PC-9 (cell line): ENCODE measurements at regions not wholly inside any gene's neighbourhood (a gene's known extent, or its start where the extent isn't known, plus 50 kb on each side); places are given as distances from the start of the nearest gene placed in this dataset.
"Not testable (repeated sequence)": the region's sequence is repeated elsewhere in the genome, so short reads cannot be mapped to it uniquely, and the experiment has no call there.

Experiments used
- BruUV-seq: library from RNA; stranded (reverse); fragments of 400-500 nt; replicated peaks from 2 replicates; lab custom pipeline; 2021; lab: Mats Ljungman, UMichigan
- CTCF ChIA-PET: fragments of 300-600 bp; sonication (Branson Sonifier 250); formaldehyde crosslinking; loops from one replicate; lab custom pipeline; 2022; ENCODE audit warnings: antibody characterized with exemption; lab: Charles Lee
- POLR2A ChIA-PET: fragments of 300-600 bp; sonication (Branson Sonifier 250); formaldehyde crosslinking; loops from one replicate; lab custom pipeline; 2022; ENCODE audit warnings: antibody characterized with exemption; ENCODE audit not compliant: unreplicated experiment; lab: Charles Lee
- DNase-seq, 2 experiments: peaks; one replicate each; pipeline versions ENCODE4 v3.0.0 to v3.0.0-alpha.2; 2015 to 2022; ENCODE audit warnings: mixed read lengths in 1 of 2
- H2AFZ ChIP-seq: fragments of 200-600 bp; sonication (generic); 2 replicates; pipeline ENCODE4 v1.8.1; 2017; ENCODE audit warnings: antibody characterized with exemption
- H3F3A ChIP-seq: fragments of 200-600 bp; sonication (generic); 2 replicates; pipeline ENCODE4 v1.8.1; 2017; ENCODE audit warnings: antibody characterized with exemption, mild to moderate bottlenecking, low read depth; ENCODE audit not compliant: insufficient read depth
- H3K27ac ChIP-seq: fragments of 200-600 bp; sonication (generic); 2 replicates; pipeline ENCODE4 v1.6.1; 2016; ENCODE audit warnings: mixed run types
- H3K27me3 ChIP-seq: fragments of 200-600 bp; sonication (generic); 2 replicates; pipeline ENCODE4 v1.6.1; 2016; ENCODE audit warnings: low read depth, mixed run types; ENCODE audit not compliant: insufficient read depth
- H3K36me3 ChIP-seq: fragments of 200-600 bp; sonication (generic); 2 replicates; pipeline ENCODE4 v1.6.1; 2016; ENCODE audit warnings: low read depth, mixed run types
- H3K4me1 ChIP-seq: fragments of 200-600 bp; sonication (generic); replicated peaks from 2 replicates; pipeline ENCODE4 v1.6.1; 2016; ENCODE audit warnings: mixed run types; ENCODE audit not compliant: insufficient read depth
- H3K4me2 ChIP-seq: fragments of 200-600 bp; sonication (generic); 2 replicates; pipeline ENCODE4 v1.6.1; 2017; ENCODE audit warnings: mixed run types
- H3K4me3 ChIP-seq: fragments of 200-600 bp; sonication (generic); 2 replicates; pipeline ENCODE4 v1.6.1; 2016; ENCODE audit warnings: mixed run types
- H3K79me2 ChIP-seq: fragments of 200-600 bp; sonication (generic); 2 replicates; pipeline ENCODE4 v1.6.1; 2017; ENCODE audit warnings: low read depth, mixed run types
- H3K9me2 ChIP-seq: fragments of 200-600 bp; sonication (generic); 2 replicates; pipeline ENCODE4 v1.8.1; 2017; ENCODE audit warnings: mild to moderate bottlenecking; ENCODE audit not compliant: insufficient read depth
- H3K9me3 ChIP-seq: fragments of 200-600 bp; sonication (generic); 2 replicates; pipeline ENCODE4 v1.8.1; 2016; ENCODE audit warnings: low read depth; ENCODE audit not compliant: insufficient read depth
- H4K20me1 ChIP-seq: fragments of 200-600 bp; sonication (generic); 2 replicates; pipeline ENCODE4 v1.8.1; 2017; ENCODE audit not compliant: insufficient read depth
- EZH2 ChIP-seq: fragments of 200-600 bp; sonication (generic); IDR thresholded peaks from 2 replicates; pipeline ENCODE4 v1.8.0; 2017; ENCODE audit warnings: antibody characterized with exemption, low read depth
- intact Hi-C: fragments of 100-400 bp; cut with micrococcal nuclease; formaldehyde crosslinking; loops from one replicate; pipeline ENCODE4 v1.10.0; 2022; ENCODE audit not compliant: unreplicated experiment
- TF ChIP-seq, protein P1 (sequence below): fragments of 200-600 bp; sonication (generic); conservative IDR thresholded peaks from 2 replicates; pipeline ENCODE4 v1.6.1; 2017; ENCODE audit warnings: mixed run types, antibody characterized with exemption, mild to moderate bottlenecking, moderate library complexity

GRCh38 chrX:155747520-155747919, 133.6 kb upstream of the VAMP7 start:
- CTCF ChIA-PET, result no interaction called here
- DNase-seq, result peak; percentile 62 to 77

DNA sequence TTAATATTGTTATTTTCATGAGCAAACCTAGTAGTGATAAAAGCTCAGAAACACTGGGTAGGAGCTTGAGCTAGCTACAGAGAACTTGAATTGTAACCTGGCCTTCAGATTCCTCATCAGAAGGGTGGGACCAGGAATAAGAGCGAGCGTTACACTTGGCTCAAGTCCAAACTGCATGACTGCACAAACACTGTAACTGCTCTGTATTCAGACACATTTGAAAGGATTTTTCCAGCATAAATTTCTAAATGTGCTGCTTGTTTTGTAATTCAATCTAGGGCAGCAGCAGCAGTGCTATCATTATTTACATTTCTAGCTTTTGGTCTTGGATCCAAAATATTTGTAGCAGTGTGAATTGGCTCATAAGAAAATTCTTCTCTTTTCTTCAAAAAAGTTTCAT, 133.0 kb upstream of the TMLHE start:
- ChIA-PET CTCF (no interaction called here), POLR2A (no interaction called here)
- H3K4me1 ChIP-seq, result peaks cover 27% of the 10 kb centered on the region
- peak overlapping the region; percentile 56 for H3K4me2 ChIP-seq
- no TSS peak for BruUV-seq
- peaks cover 5% of the 10 kb centered on the region; the same call in 1 of the 2 replicates for H3F3A ChIP-seq
- no peaks in the 10 kb centered on the region for H3K36me3 ChIP-seq
- no peak overlapping the region for H3K4me3 ChIP-seq
- H3K79me2 ChIP-seq, result no peaks in the 10 kb centered on the region
- H3K9me3 ChIP-seq, result no peaks in the 10 kb centered on the region
- peak overlapping the region; percentile 65 for H3K27ac ChIP-seq
- DNase-seq, result peak; percentile 71 to 80
- H3K27me3 ChIP-seq, result no peaks in the 10 kb centered on the region
- intact Hi-C loops, result loop anchor here (2.0 kb wide), 1 partner anchor 21 kb away; no protein-coding TSS in a partner anchor
- no peaks in the 10 kb centered on the region for H3K9me2 ChIP-seq
- TF ChIP-seq EZH2, result no peak
- TF ChIP-seq, protein P1, sequence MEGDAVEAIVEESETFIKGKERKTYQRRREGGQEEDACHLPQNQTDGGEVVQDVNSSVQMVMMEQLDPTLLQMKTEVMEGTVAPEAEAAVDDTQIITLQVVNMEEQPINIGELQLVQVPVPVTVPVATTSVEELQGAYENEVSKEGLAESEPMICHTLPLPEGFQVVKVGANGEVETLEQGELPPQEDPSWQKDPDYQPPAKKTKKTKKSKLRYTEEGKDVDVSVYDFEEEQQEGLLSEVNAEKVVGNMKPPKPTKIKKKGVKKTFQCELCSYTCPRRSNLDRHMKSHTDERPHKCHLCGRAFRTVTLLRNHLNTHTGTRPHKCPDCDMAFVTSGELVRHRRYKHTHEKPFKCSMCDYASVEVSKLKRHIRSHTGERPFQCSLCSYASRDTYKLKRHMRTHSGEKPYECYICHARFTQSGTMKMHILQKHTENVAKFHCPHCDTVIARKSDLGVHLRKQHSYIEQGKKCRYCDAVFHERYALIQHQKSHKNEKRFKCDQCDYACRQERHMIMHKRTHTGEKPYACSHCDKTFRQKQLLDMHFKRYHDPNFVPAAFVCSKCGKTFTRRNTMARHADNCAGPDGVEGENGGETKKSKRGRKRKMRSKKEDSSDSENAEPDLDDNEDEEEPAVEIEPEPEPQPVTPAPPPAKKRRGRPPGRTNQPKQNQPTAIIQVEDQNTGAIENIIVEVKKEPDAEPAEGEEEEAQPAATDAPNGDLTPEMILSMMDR, result no peak
- no peaks in the 10 kb centered on the region for H4K20me1 ChIP-seq
- H2AFZ ChIP-seq, result no peak overlapping the region

More at GRCh38 chrX:155747520-155747919, 133.6 kb upstream of the VAMP7 start:
- BruUV-seq, result no TSS peak
- Histone ChIP-seq H3K27ac (no peak overlapping the region), H3K4me1 (peaks cover 27% of the 10 kb centered on the region), H3K9me2 (no peaks in the 10 kb centered on the region), H3K27me3 (no peaks in the 10 kb centered on the region), H3F3A (peaks cover 5% of the 10 kb centered on the region; the same call in 1 of the 2 replicates), H3K36me3 (no peaks in the 10 kb centered on the region), H2AFZ (no peak overlapping the region), H3K9me3 (no peaks in the 10 kb centered on the region), H3K4me2 (no peak overlapping the region), H4K20me1 (no peaks in the 10 kb centered on the region), H3K79me2 (no peaks in the 10 kb centered on the region), H3K4me3 (no peak overlapping the region)
- POLR2A ChIA-PET, result no interaction called here
- TF ChIP-seq, protein P1, result no peak
- no peak for TF ChIP-seq EZH2
- intact Hi-C loops, result loop anchor here (2.0 kb wide), 1 partner anchor 19 kb away; no protein-coding TSS in a partner anchor

GRCh38 chrX:155744534-155744933, 131.8 kb upstream of the TMLHE start:
- ChIA-PET CTCF (no interaction called here), POLR2A (no interaction called here)
- H3K4me2 ChIP-seq, result no peak overlapping the region
- no peaks in the 10 kb centered on the region for H3K9me2 ChIP-seq
- H2AFZ ChIP-seq, result no peak overlapping the region
- H3K9me3 ChIP-seq, result no peaks in the 10 kb centered on the region
- no peaks in the 10 kb centered on the region for H4K20me1 ChIP-seq
- BruUV-seq, result no TSS peak
- peaks cover 27% of the 10 kb centered on the region for H3K4me1 ChIP-seq
- H3K27me3 ChIP-seq, result no peaks in the 10 kb centered on the region
- no peak for DNase-seq
- intact Hi-C loops, result no loop called here
- no peak overlapping the region for H3K27ac ChIP-seq
- H3K36me3 ChIP-seq, result no peaks in the 10 kb centered on the region
- TF ChIP-seq, protein P1, result no peak
- TF ChIP-seq EZH2, result no peak
- H3F3A ChIP-seq, result peaks cover 5% of the 10 kb centered on the region; the same call in 1 of the 2 replicates
- no peak overlapping the region for H3K4me3 ChIP-seq
- no peaks in the 10 kb centered on the region for H3K79me2 ChIP-seq

GRCh38 chrX:155728335-155728734, 115.6 kb upstream of the TMLHE start:
- intact Hi-C loops, H3K9me3 ChIP-seq, POLR2A ChIA-PET, H3K79me2 ChIP-seq, CTCF ChIA-PET, DNase-seq, H3K36me3 ChIP-seq, H3K27ac ChIP-seq, H3K4me3 ChIP-seq, BruUV-seq, H3K4me1 ChIP-seq, H3K4me2 ChIP-seq, H4K20me1 ChIP-seq, H3F3A ChIP-seq, H3K9me2 ChIP-seq, H2AFZ ChIP-seq, H3K27me3 ChIP-seq: not testable (repeated sequence)
